ENCODE measurements at regions not wholly inside any gene's neighbourhood (a gene's known extent, or its start where the extent isn't known, plus 50 kb on each side); places are given as distances from the start of the nearest gene placed in this dataset.

GRCh38 chr10:121245754-121246153 is 352.5 kb downstream of the FGFR2 start:
- in situ Hi-C loops (cut with HindIII; ENCODE audit: low pct_ligation_motif_present, low sequenced_read_pairs): no loop called here
- Histone ChIP-seq H3K27me3 (replicated peaks) (no peaks in the 10 kb centered on the region), H3K27ac (no peak overlapping the region), H3K4me3 (ENCODE audit: low read depth, low read length) (no peak overlapping the region), H3K36me3 (replicated peaks) (no peaks in the 10 kb centered on the region)
- no peak for TF ChIP-seq CTCF (IDR thresholded peaks at IDR 0.05; ENCODE audit: low read depth, low read length, missing control alignments)
- no peak for DNase-seq

- TF ChIP-seq CTCF (IDR thresholded peaks at IDR 0.05; ENCODE audit: low read depth, low read length, missing control alignments): no peak
- in situ Hi-C loops (cut with HindIII; ENCODE audit: low pct_ligation_motif_present, low sequenced_read_pairs): no loop called here
- Histone ChIP-seq H3K27me3 (replicated peaks) (no peaks in the 10 kb centered on the region), H3K36me3 (replicated peaks) (no peaks in the 10 kb centered on the region), H3K27ac (no peak overlapping the region), H3K4me3 (ENCODE audit: low read depth, low read length) (no peak overlapping the region)
- DNase-seq: no peak
Observed at GRCh38 chr10:121248266-121248665, 350.0 kb downstream of the FGFR2 start.

GRCh38 chr10:121250995-121251764 is 347.1 kb downstream of the FGFR2 start:
- Histone ChIP-seq H3K27ac (no peak overlapping the region), H3K27me3 (replicated peaks) (no peaks in the 10 kb centered on the region), H3K4me3 (ENCODE audit: low read depth, low read length) (no peak overlapping the region), H3K36me3 (replicated peaks) (no peaks in the 10 kb centered on the region)
- in situ Hi-C loops (cut with HindIII; ENCODE audit: low pct_ligation_motif_present, low sequenced_read_pairs): no loop called here
- no peak for DNase-seq
- TF ChIP-seq CTCF (IDR thresholded peaks at IDR 0.05; ENCODE audit: low read depth, low read length, missing control alignments): no peak

GRCh38 chr10:121252756-121253155 is 345.5 kb downstream of the FGFR2 start:
- no peak for DNase-seq
- H3K27ac ChIP-seq: no peak overlapping the region
- no peaks in the 10 kb centered on the region for H3K36me3 ChIP-seq (replicated peaks)
- H3K27me3 ChIP-seq (replicated peaks): no peaks in the 10 kb centered on the region
- in situ Hi-C loops (cut with HindIII; ENCODE audit: low pct_ligation_motif_present, low sequenced_read_pairs): no loop called here
- TF ChIP-seq CTCF (IDR thresholded peaks at IDR 0.05; ENCODE audit: low read depth, low read length, missing control alignments): no peak
- H3K4me3 ChIP-seq (ENCODE audit: low read depth, low read length): no peak overlapping the region

- in situ Hi-C loops (cut with HindIII; ENCODE audit: low pct_ligation_motif_present, low sequenced_read_pairs): no loop called here
Observed at GRCh38 chr10:121260377-121260776, 337.9 kb downstream of the FGFR2 start.

More at GRCh38 chr10:121260377-121260776, 337.9 kb downstream of the FGFR2 start:
- H3K27me3 ChIP-seq (replicated peaks): no peaks in the 10 kb centered on the region
- H3K27ac ChIP-seq: no peak overlapping the region
- H3K36me3 ChIP-seq (replicated peaks): no peaks in the 10 kb centered on the region
- no peak for TF ChIP-seq CTCF (IDR thresholded peaks at IDR 0.05; ENCODE audit: low read depth, low read length, missing control alignments)
- DNase-seq: no peak
- H3K4me3 ChIP-seq (ENCODE audit: low read depth, low read length): no peak overlapping the region
